IMR-90 (cell line): ENCODE measurements at regions not wholly inside any gene's neighbourhood (a gene's known extent, or its start where the extent isn't known, plus 50 kb on each side); places are given as distances from the start of the nearest gene placed in this dataset.

Experiments
- ATAC-seq: fragments of 200-7000 bp; cut with Tn5 transposase; 2 replicates; pipeline ENCODE4 v1.9.1; 2020; ENCODE audit warnings: low read depth, mild to moderate bottlenecking, moderate library complexity
- BruUV-seq: library from RNA; stranded (reverse); fragments of 400-500 nt; replicated peaks from 2 replicates; lab custom pipeline; 2021; lab: Mats Ljungman, UMichigan
- CTCF ChIA-PET: fragments of 300-600 bp; formaldehyde crosslinking; extraction: SDS; loops from one replicate; lab custom pipeline; 2021; ENCODE audit warnings: antibody characterized with exemption; lab: Yijun Ruan, JAX
- POLR2A ChIA-PET: fragments of 300-600 bp; sonication (Branson Sonifier 250); formaldehyde crosslinking; loops from one replicate; lab custom pipeline; 2022; ENCODE audit warnings: antibody characterized with exemption; ENCODE audit not compliant: unreplicated experiment; lab: Charles Lee
- DNase-seq: peaks from one replicate; pipeline ENCODE4 v3.0.0; 2013
- H2AFZ ChIP-seq: replicated peaks from 2 replicates; pipeline ENCODE3; 2013; ENCODE audit warnings: low read length, mild to moderate bottlenecking; ENCODE audit not compliant: poor library complexity
- H2AK5ac ChIP-seq: 2 replicates; pipeline ENCODE4 v1.6.1; 2013; ENCODE audit warnings: low read depth, low read length, inconsistent platforms
- H2AK9ac ChIP-seq: replicated peaks from 2 replicates; pipeline ENCODE3; 2013; ENCODE audit warnings: mild to moderate bottlenecking, low read depth, low read length, moderate library complexity; ENCODE audit not compliant: poor library complexity
- H2BK120ac ChIP-seq: 2 replicates; pipeline ENCODE4 v1.6.1; 2013; ENCODE audit warnings: low read depth, low read length, inconsistent platforms
- H2BK15ac ChIP-seq: 3 replicates; pipeline ENCODE4 v1.6.1; 2013; ENCODE audit warnings: low read depth, low read length, inconsistent platforms
- H2BK20ac ChIP-seq: 2 replicates; pipeline ENCODE4 v1.6.1; 2013; ENCODE audit warnings: low read depth, mild to moderate bottlenecking, inconsistent platforms, low read length, moderate library complexity
- H2BK5ac ChIP-seq: 2 replicates; pipeline ENCODE4 v1.6.1; 2013; ENCODE audit warnings: mild to moderate bottlenecking, low read depth, low read length, inconsistent platforms; ENCODE audit not compliant: poor library complexity, severe bottlenecking
- H3K14ac ChIP-seq: replicated peaks from 2 replicates; pipeline ENCODE4 v1.6.1; 2013; ENCODE audit warnings: low read depth, low read length, inconsistent platforms
- H3K18ac ChIP-seq: 2 replicates; pipeline ENCODE4 v1.6.1; 2013; ENCODE audit warnings: low read depth, low read length, control low read depth
- H3K23ac ChIP-seq: 2 replicates; pipeline ENCODE4 v1.6.1; 2013; ENCODE audit warnings: low read depth, low read length, inconsistent platforms
- H3K27ac ChIP-seq: 2 replicates; pipeline ENCODE4 v1.5.1; 2013; ENCODE audit warnings: mild to moderate bottlenecking, control low read depth, low read length; ENCODE audit not compliant: insufficient read depth
- H3K27me3 ChIP-seq: 2 replicates; pipeline ENCODE4 v1.6.1; 2013; ENCODE audit warnings: low read length; ENCODE audit not compliant: control insufficient read depth, insufficient read depth
- H3K36me3 ChIP-seq: 2 replicates; pipeline ENCODE4 v1.6.1; 2013; ENCODE audit warnings: low read length, mixed read lengths; ENCODE audit not compliant: control insufficient read depth, insufficient read depth
- H3K4ac ChIP-seq: 2 replicates; pipeline ENCODE4 v1.6.1; 2013; ENCODE audit warnings: low read depth, low read length, inconsistent platforms
- H3K4me1 ChIP-seq: 2 replicates; pipeline ENCODE4 v1.6.1; 2013; ENCODE audit warnings: low read length, mixed read lengths; ENCODE audit not compliant: control insufficient read depth, insufficient read depth
- H3K4me2 ChIP-seq: 2 replicates; pipeline ENCODE4 v1.6.1; 2013; ENCODE audit warnings: low read depth, mild to moderate bottlenecking, control low read depth, low read length, moderate library complexity
- H3K4me3 ChIP-seq: 2 replicates; pipeline ENCODE4 v1.5.1; 2013; ENCODE audit warnings: low read depth, mild to moderate bottlenecking, control low read depth, low read length, moderate library complexity; ENCODE audit not compliant: insufficient read depth
- H3K56ac ChIP-seq: 2 replicates; pipeline ENCODE4 v1.6.1; 2013; ENCODE audit warnings: low read length, inconsistent platforms; ENCODE audit not compliant: insufficient read depth; ENCODE audit errors: extremely low read depth
- H3K79me1 ChIP-seq, 2 experiments: 2 replicates each; pipeline ENCODE4 v1.6.1; 2013; ENCODE audit warnings: low read length in 2 of 2, inconsistent platforms in 1 of 2, low read depth in 1 of 2
- H3K9ac ChIP-seq: 2 replicates; pipeline ENCODE4 v1.6.1; 2013; ENCODE audit warnings: low read depth, low read length, control low read depth
- H3K9me1 ChIP-seq: 2 replicates; pipeline ENCODE4 v1.6.1; 2013; ENCODE audit warnings: low read length, inconsistent platforms; ENCODE audit not compliant: insufficient read depth
- H3K9me3 ChIP-seq: 2 replicates; pipeline ENCODE4 v1.6.1; 2013; ENCODE audit warnings: low read length; ENCODE audit not compliant: control insufficient read depth, insufficient read depth
- H4K20me1 ChIP-seq: 2 replicates; pipeline ENCODE4 v1.6.1; 2013; ENCODE audit warnings: low read length, inconsistent platforms; ENCODE audit not compliant: insufficient read depth
- H4K5ac ChIP-seq: 2 replicates; pipeline ENCODE4 v1.6.1; 2013; ENCODE audit warnings: mild to moderate bottlenecking, low read depth, low read length, control low read depth
- H4K8ac ChIP-seq, 2 experiments: 2 replicates each; pipeline ENCODE4 v1.6.1; 2013; ENCODE audit warnings: low read depth in 2 of 2, low read length in 2 of 2, control low read depth in 1 of 2, inconsistent platforms in 1 of 2
- H4K91ac ChIP-seq: 2 replicates; pipeline ENCODE4 v1.6.1; 2013; ENCODE audit warnings: low read depth, low read length, inconsistent platforms; ENCODE audit not compliant: insufficient read depth
- CTCF ChIP-seq: conservative IDR thresholded peaks from 2 replicates; pipeline ENCODE4 v1.5.1; 2012; ENCODE audit warnings: mild to moderate bottlenecking, low read depth, low read length, improper control_type of control experiment
- MAZ ChIP-seq: IDR thresholded peaks from 2 replicates; pipeline ENCODE4 v1.6.1; 2012; ENCODE audit warnings: low read depth, mild to moderate bottlenecking, low read length, improper control_type of control experiment, moderate library complexity, borderline replicate concordance
- MXI1 ChIP-seq: IDR thresholded peaks from 2 replicates; pipeline ENCODE4 v1.6.1; 2012; ENCODE audit warnings: low read depth, mild to moderate bottlenecking, low read length, moderate library complexity, borderline replicate concordance
- POLR2A ChIP-seq: IDR thresholded peaks from 2 replicates; pipeline ENCODE4 v1.6.1; 2012; ENCODE audit warnings: mild to moderate bottlenecking, low read depth, low read length
- RAD21 ChIP-seq: IDR thresholded peaks from 2 replicates; pipeline ENCODE4 v1.6.1; 2012; ENCODE audit warnings: low read length, improper control_type of control experiment
- RFX5 ChIP-seq: IDR thresholded peaks from 2 replicates; pipeline ENCODE4 v1.8.0; 2012; ENCODE audit warnings: low read depth, mild to moderate bottlenecking, low read length, moderate library complexity
- WGBS, 2 experiments: methylation state at CpG; one replicate each; pipeline versions ENCODE4 v1.1.5 to v1.1.7; 2013; ENCODE audit warnings: missing lambda C conversion rate in 2 of 2; ENCODE audit not compliant: insufficient read length in 1 of 2; ENCODE audit errors: extremely low coverage in 2 of 2; 5-methylcytosine and 5-hydroxymethylcytosine counted together
- dilution Hi-C: fragments of 300-500 bp; cut with HindIII; formaldehyde crosslinking; loops from one replicate; pipeline ENCODE4 v1.14.3; 2018; ENCODE audit warnings: low sequenced_read_pairs; ENCODE audit not compliant: unreplicated experiment
- in situ Hi-C: fragments of 300-500 bp; cut with MboI; formaldehyde crosslinking; loops from 3 replicates; pipeline ENCODE4 v1.14.3; 2019; ENCODE audit warnings: low sequenced_read_pairs, inconsistent platforms, mixed read lengths
- intact Hi-C: fragments of 100-400 bp; cut with micrococcal nuclease; formaldehyde crosslinking; loops from 2 replicates; pipeline ENCODE4 v1.10.0; 2022

- no peaks in the 10 kb centered on the region for H4K20me1 ChIP-seq
- no peak for TF ChIP-seq MXI1
- no peak for TF ChIP-seq CTCF
- no peak for TF ChIP-seq RAD21
- no peak for TF ChIP-seq POLR2A
- TF ChIP-seq RFX5, result no peak
- no peak for TF ChIP-seq MAZ
- no peak for ATAC-seq
- H2BK120ac ChIP-seq, result no peak overlapping the region
- H2AFZ ChIP-seq, result no peak overlapping the region
- H3K27ac ChIP-seq, result no peak overlapping the region
- no peaks in the 10 kb centered on the region for H3K4me1 ChIP-seq
- H2AK9ac ChIP-seq, result no peak overlapping the region
- ChIA-PET CTCF (no interaction called here), POLR2A (no interaction called here)
- H3K23ac ChIP-seq, result no peak overlapping the region
- BruUV-seq, result no TSS peak
- dilution Hi-C loops (no loop called here), intact Hi-C loops (no loop called here), in situ Hi-C loops (no loop called here)
- no peak overlapping the region for H2BK5ac ChIP-seq
- H3K27me3 ChIP-seq, result no peaks in the 10 kb centered on the region
- H3K4ac ChIP-seq, result 0 out of 2 replicates have a peak overlapping the region, but pooled peaks have one; percentile 17
- H3K36me3 ChIP-seq, result no peaks in the 10 kb centered on the region
- H3K9me1 ChIP-seq, result no peaks in the 10 kb centered on the region
- no peak overlapping the region for H3K9ac ChIP-seq
- WGBS, 2 experiments, result no CpG with 5 or more reads among the region's 2 CpGs
- no peak overlapping the region; the same call in 2 of the 3 replicates for H2BK15ac ChIP-seq
- no peak overlapping the region for H3K4me2 ChIP-seq
- H3K18ac ChIP-seq, result no peak overlapping the region
- no peak overlapping the region for H3K14ac ChIP-seq
- H4K91ac ChIP-seq, result no peak overlapping the region; the same call in 1 of the 2 replicates
- no peak overlapping the region for H4K5ac ChIP-seq
- peaks cover 3% of the 10 kb centered on the region; the same call in 1 of the 2 replicates for H3K9me3 ChIP-seq
- no peak overlapping the region for H4K8ac ChIP-seq
- H3K4me3 ChIP-seq, result no peak overlapping the region
- H2AK5ac ChIP-seq, result no peak overlapping the region
- DNase-seq, result no peak
- H3K56ac ChIP-seq, result no peak overlapping the region
- no peaks in the 10 kb centered on the region for H3K79me1 ChIP-seq
- no peak overlapping the region; the same call in 1 of the 2 replicates for H2BK20ac ChIP-seq
These were observed 428.1 kb upstream of the NAALADL2 start for GRCh38 chr3:174430986-174431385.
